Neuron (in vitro differentiated cells): ENCODE measurements at regions not wholly inside any gene's neighbourhood (a gene's known extent, or its start where the extent isn't known, plus 50 kb on each side); places are given as distances from the start of the nearest gene placed in this dataset.
"Not testable (repeated sequence)": the region's sequence is repeated elsewhere in the genome, so short reads cannot be mapped to it uniquely, and the experiment has no call there.

Experiments
- H2AFZ ChIP-seq: one replicate; pipeline ENCODE4 v1.6.1; 2013; ENCODE audit warnings: low read depth, mild to moderate bottlenecking, inconsistent platforms, low read length, moderate library complexity
- H3K27me3 ChIP-seq: one replicate; pipeline ENCODE4 v1.6.1; 2013; ENCODE audit warnings: low read length; ENCODE audit not compliant: insufficient read depth
- H3K36me3 ChIP-seq: one replicate; pipeline ENCODE4 v1.6.1; 2013; ENCODE audit warnings: low read length; ENCODE audit not compliant: insufficient read depth
- H3K4me1 ChIP-seq: one replicate; pipeline ENCODE4 v1.6.1; 2013; ENCODE audit warnings: low read length; ENCODE audit not compliant: insufficient read depth
- H3K4me3 ChIP-seq: 2 replicates; pipeline ENCODE4 v1.5.1; 2013; ENCODE audit warnings: mild to moderate bottlenecking, low read length, moderate library complexity
- H3K9me3 ChIP-seq: one replicate; pipeline ENCODE4 v1.6.1; 2013; ENCODE audit warnings: low read length

GRCh38 chr9:25864509-25864908 is 186.3 kb upstream of the TUSC1 start:
- no peaks in the 10 kb centered on the region for H3K4me1 ChIP-seq
- H3K27me3 ChIP-seq = no peaks in the 10 kb centered on the region
- no peaks in the 10 kb centered on the region for H3K9me3 ChIP-seq
- no peaks in the 10 kb centered on the region for H3K36me3 ChIP-seq
- no peak overlapping the region for H3K4me3 ChIP-seq
- no peak overlapping the region for H2AFZ ChIP-seq

- Histone ChIP-seq H3K9me3 (no peaks in the 10 kb centered on the region), H3K27me3 (no peaks in the 10 kb centered on the region), H3K4me3 (no peak overlapping the region), H3K4me1 (no peaks in the 10 kb centered on the region), H2AFZ (no peak overlapping the region), H3K36me3 (no peaks in the 10 kb centered on the region)
Measured at GRCh38 chr9:25861421-25861820, 183.2 kb upstream of the TUSC1 start.

DNA sequence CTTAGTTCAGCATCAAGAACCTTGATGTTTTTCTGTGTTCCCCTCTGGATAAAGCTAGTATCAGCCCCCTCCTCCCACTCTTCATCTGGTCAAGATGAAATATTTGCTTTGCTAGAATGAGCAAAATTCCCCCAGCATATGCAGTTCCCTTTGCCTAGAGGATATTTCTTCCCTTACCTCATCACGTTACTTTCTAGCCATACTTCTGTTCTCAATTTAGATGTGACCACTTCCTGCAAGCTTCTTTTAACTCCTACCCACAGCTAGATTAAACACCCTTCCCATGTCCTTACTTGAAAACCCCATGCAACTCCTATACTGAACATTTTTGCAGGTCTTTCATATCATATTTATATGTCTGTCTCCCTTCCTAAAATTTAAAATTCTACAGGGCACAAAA is 178.9 kb upstream of the TUSC1 start:
- Histone ChIP-seq H3K9me3 (no peaks in the 10 kb centered on the region), H3K4me3 (no peak overlapping the region), H3K4me1 (no peaks in the 10 kb centered on the region), H2AFZ (no peak overlapping the region), H3K36me3 (no peaks in the 10 kb centered on the region), H3K27me3 (no peaks in the 10 kb centered on the region)

- Histone ChIP-seq H3K9me3 (no peaks in the 10 kb centered on the region), H3K4me3 (no peak overlapping the region), H3K27me3 (no peaks in the 10 kb centered on the region), H3K36me3 (no peaks in the 10 kb centered on the region), H3K4me1 (no peaks in the 10 kb centered on the region), H2AFZ (no peak overlapping the region)
Measured at GRCh38 chr9:25850803-25851202, 172.6 kb upstream of the TUSC1 start.

GRCh38 chr9:25845867-25846266 is 167.6 kb upstream of the TUSC1 start:
- H3K36me3 ChIP-seq = no peaks in the 10 kb centered on the region
- no peak overlapping the region for H2AFZ ChIP-seq
- H3K9me3 ChIP-seq = no peaks in the 10 kb centered on the region
- H3K27me3 ChIP-seq = no peaks in the 10 kb centered on the region
- H3K4me3 ChIP-seq = no peak overlapping the region
- H3K4me1 ChIP-seq = no peaks in the 10 kb centered on the region

DNA sequence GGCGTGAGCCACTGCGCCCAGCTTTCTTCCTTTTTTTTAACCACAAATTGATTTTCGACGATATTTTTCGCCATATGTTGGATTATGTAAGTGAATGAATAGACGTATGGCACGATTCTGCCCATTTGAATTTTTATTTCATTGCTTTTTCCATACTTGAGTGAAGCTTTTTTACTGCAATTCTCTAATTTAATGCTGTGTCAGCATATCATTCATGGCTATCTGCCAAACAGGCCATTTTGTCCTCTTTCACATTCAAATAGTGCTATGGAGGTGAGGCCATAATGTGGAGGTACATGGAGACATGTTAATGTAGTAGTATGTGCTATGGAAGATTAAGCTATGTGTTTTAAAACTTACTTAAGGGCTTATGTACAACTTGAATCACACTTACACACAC is 152.1 kb upstream of the TUSC1 start:
- H3K36me3 ChIP-seq = no peaks in the 10 kb centered on the region
- H3K4me3 ChIP-seq = no peak overlapping the region

DNA sequence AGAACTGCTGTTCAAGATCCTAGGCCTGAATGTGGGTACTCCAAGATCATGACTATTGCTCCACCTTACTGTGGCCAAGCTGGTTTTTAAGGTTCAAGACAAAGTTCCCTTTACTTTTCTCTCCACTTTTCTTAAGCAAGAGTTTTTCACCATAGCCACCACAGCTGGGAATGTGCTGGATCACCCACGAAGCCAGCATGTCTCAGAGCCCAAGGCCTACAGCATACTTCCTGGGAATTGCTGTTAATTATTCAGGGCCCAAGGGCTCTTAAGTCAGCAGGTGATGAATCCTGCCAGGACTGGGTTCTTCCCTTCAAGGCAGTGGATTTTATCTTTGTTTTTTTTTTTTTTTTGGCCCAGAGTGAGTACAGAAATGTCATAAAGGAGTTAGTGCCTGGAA is 149.4 kb upstream of the TUSC1 start:
- no peaks in the 10 kb centered on the region for H3K9me3 ChIP-seq
- no peaks in the 10 kb centered on the region for H3K27me3 ChIP-seq
- no peak overlapping the region for H2AFZ ChIP-seq
- no peaks in the 10 kb centered on the region for H3K4me1 ChIP-seq
- no peaks in the 10 kb centered on the region for H3K36me3 ChIP-seq
- H3K4me3 ChIP-seq = no peak overlapping the region

More for the DNA sequence above, 152.1 kb upstream of the TUSC1 start:
- H3K27me3 ChIP-seq = no peaks in the 10 kb centered on the region
- no peak overlapping the region for H2AFZ ChIP-seq
- H3K9me3 ChIP-seq = no peaks in the 10 kb centered on the region
- H3K4me1 ChIP-seq = no peaks in the 10 kb centered on the region

GRCh38 chr9:25816439-25816838 is 138.2 kb upstream of the TUSC1 start:
- H3K4me3 ChIP-seq = no peak overlapping the region

DNA sequence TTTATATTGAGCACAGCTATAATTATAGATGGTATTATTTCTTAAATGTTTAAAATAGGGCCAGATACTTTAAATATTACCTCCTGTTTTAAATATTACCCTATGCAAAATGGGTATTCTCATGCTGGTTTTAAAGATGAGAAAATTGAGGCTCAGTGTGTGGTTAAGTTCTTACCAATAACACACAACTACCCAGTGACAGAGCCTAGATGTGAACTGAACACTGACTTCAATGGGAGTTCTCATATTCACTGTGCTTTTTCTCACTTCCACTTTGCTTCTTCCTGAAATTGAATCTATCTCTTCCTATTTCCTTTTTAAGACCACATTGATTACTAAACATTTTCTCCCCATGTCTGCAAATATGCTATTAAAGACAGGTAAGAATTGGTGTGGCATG is 135.8 kb upstream of the TUSC1 start:
- no peak overlapping the region for H2AFZ ChIP-seq
- no peak overlapping the region for H3K4me3 ChIP-seq
- H3K36me3 ChIP-seq = no peaks in the 10 kb centered on the region
- H3K9me3 ChIP-seq = no peaks in the 10 kb centered on the region
- peaks cover 3% of the 10 kb centered on the region for H3K4me1 ChIP-seq
- H3K27me3 ChIP-seq = no peaks in the 10 kb centered on the region

More at GRCh38 chr9:25816439-25816838, 138.2 kb upstream of the TUSC1 start:
- H2AFZ ChIP-seq = no peak overlapping the region
- no peaks in the 10 kb centered on the region for H3K9me3 ChIP-seq
- no peaks in the 10 kb centered on the region for H3K36me3 ChIP-seq
- peaks cover 3% of the 10 kb centered on the region for H3K4me1 ChIP-seq
- no peaks in the 10 kb centered on the region for H3K27me3 ChIP-seq

- Histone ChIP-seq H3K9me3 (no peaks in the 10 kb centered on the region), H3K27me3 (no peaks in the 10 kb centered on the region), H3K4me1 (peaks cover 3% of the 10 kb centered on the region), H3K4me3 (no peak overlapping the region), H3K36me3 (no peaks in the 10 kb centered on the region), H2AFZ (no peak overlapping the region)
Measured at GRCh38 chr9:25813478-25813877, 135.2 kb upstream of the TUSC1 start.

DNA sequence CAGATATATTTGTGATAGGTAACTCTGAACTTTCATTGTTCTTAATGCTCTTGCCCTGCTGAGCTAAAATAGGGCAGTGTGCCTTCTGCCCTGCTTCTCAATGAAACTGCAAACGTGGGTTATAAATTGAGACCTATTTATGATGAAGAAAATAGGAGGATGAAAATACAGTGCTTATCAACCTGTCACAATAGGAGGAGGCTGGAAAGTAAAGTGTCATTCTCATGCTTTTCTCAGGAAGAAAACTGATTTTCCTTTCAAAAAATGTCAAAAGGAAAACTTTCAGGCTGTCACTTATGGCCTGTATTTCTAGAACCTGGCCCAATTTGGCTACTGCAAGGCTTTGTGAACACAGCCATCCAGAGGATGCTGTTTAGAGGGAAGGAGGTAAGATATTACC is 130.3 kb upstream of the TUSC1 start:
- H3K9me3 ChIP-seq = no peaks in the 10 kb centered on the region
- H3K4me1 ChIP-seq = no peaks in the 10 kb centered on the region
- no peak overlapping the region for H3K4me3 ChIP-seq
- no peaks in the 10 kb centered on the region for H3K36me3 ChIP-seq
- H3K27me3 ChIP-seq = no peaks in the 10 kb centered on the region
- no peak overlapping the region for H2AFZ ChIP-seq

GRCh38 chr9:25804856-25805255 is 126.6 kb upstream of the TUSC1 start:
- H3K36me3 ChIP-seq = no peaks in the 10 kb centered on the region
- H3K9me3 ChIP-seq = no peaks in the 10 kb centered on the region
- H3K4me3 ChIP-seq = no peak overlapping the region
- H3K27me3 ChIP-seq = no peaks in the 10 kb centered on the region
- H3K4me1 ChIP-seq = no peaks in the 10 kb centered on the region
- H2AFZ ChIP-seq = no peak overlapping the region

GRCh38 chr9:25801989-25802388 is 123.7 kb upstream of the TUSC1 start:
- H3K36me3 ChIP-seq, H3K4me3 ChIP-seq, H2AFZ ChIP-seq, H3K9me3 ChIP-seq, H3K4me1 ChIP-seq, H3K27me3 ChIP-seq: not testable (repeated sequence)

- Histone ChIP-seq H3K4me1 (no peaks in the 10 kb centered on the region), H3K27me3 (no peaks in the 10 kb centered on the region), H2AFZ (no peak overlapping the region), H3K4me3 (no peak overlapping the region), H3K9me3 (no peaks in the 10 kb centered on the region), H3K36me3 (no peaks in the 10 kb centered on the region)
Measured at GRCh38 chr9:25773805-25774204, 95.6 kb upstream of the TUSC1 start.
